ENCODE measurements at regions not wholly inside any gene's neighbourhood (a gene's known extent, or its start where the extent isn't known, plus 50 kb on each side); places are given as distances from the start of the nearest gene placed in this dataset.

- TF ChIP-seq CTCF (IDR thresholded peaks at IDR 0.05; ENCODE audit: low read depth, low read length), result no peak
- no peak for DNase-seq (ENCODE audit: extremely low read depth, low read depth)
Measured at GRCh38 chr2:16407358-16407757, 258.3 kb downstream of the CYRIA start.

DNA sequence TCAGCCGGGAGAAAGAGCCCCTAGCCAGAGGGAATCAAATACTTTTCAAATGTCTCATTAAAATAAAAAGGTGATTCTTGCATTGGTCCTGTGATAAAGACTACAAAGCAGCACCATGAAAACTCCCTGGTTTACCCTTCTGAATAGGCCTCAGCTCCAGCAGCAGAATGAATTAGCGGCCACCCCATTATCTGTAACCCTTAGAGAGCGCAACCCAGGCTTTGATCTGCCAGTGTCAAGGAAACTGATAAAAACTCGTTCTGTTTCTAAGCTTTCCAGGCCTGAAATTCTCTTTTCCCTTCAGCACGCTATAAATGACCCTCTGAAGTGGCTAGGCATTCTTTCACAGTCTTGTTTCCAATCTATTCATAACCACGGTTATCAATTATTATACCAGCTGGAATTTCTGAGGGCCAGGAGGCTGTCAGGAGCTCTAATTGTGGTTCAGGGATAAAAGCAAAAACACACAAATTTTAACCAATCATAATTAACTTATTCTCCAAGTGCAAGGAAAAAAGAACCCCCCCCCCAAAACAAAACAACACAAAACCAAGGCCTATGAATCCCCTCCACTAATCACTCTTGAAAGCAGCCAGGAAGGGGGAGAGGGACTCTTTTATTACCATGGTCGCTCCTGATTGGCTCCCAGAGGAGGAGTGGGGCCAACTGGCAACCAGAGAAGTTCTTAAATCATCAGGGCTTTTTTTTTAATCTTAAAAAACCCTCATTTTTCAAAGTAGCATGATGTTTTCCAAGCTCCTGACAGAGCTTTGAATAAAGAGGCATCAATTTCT, 258.9 kb downstream of the CYRIA start:
- DNase-seq (ENCODE audit: extremely low read depth, low read depth), result no peak
- no peak for TF ChIP-seq CTCF (IDR thresholded peaks at IDR 0.05; ENCODE audit: low read depth, low read length)

- no peak for DNase-seq (ENCODE audit: extremely low read depth, low read depth)
- no peak for TF ChIP-seq CTCF (IDR thresholded peaks at IDR 0.05; ENCODE audit: low read depth, low read length)
Measured at GRCh38 chr2:16405551-16405950, 260.1 kb downstream of the CYRIA start.

GRCh38 chr2:16404551-16405300, 260.9 kb downstream of the CYRIA start:
- no peak for TF ChIP-seq CTCF (IDR thresholded peaks at IDR 0.05; ENCODE audit: low read depth, low read length)
- DNase-seq (ENCODE audit: extremely low read depth, low read depth), result no peak

DNA sequence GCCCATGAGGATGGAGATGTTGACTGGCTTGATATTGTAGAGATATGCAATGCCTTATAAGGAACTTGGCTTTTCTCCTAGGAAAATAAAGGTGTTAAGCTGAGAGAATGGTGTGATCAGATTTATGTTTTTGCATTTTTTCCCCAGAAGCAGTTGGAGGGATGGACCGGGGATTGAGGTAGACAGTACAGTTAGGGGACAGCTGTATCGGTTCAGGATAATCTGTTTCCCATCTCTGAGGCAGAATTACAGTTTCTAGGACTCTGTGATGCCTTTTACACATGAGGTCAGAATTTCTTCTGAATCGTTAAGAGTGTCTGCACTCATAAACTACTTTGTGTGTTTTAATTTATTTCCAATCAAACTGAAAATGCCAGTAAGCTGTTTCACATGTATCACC, 261.5 kb downstream of the CYRIA start:
- no peak for DNase-seq (ENCODE audit: extremely low read depth, low read depth)
- no peak for TF ChIP-seq CTCF (IDR thresholded peaks at IDR 0.05; ENCODE audit: low read depth, low read length)

DNA sequence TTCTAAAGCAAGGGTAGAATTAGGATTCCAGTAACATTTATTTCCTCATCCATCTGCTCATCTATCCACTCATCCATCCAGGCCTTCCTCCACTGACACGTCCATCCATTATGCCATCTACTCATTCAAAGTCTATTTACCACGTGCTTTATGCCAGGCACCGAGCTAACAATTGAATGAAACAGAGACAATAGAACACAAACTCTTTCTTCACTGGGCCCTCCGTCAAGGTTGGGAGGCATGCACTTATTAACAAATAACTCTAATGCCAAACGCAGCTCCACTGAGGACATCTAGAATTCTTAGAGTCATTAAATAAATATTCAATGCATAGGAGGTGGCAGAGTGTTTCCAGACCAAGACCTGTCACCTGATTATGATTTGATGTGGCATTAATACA, 262.7 kb downstream of the CYRIA start:
- no peak for TF ChIP-seq CTCF (IDR thresholded peaks at IDR 0.05; ENCODE audit: low read depth, low read length)
- DNase-seq (ENCODE audit: extremely low read depth, low read depth), result no peak

DNA sequence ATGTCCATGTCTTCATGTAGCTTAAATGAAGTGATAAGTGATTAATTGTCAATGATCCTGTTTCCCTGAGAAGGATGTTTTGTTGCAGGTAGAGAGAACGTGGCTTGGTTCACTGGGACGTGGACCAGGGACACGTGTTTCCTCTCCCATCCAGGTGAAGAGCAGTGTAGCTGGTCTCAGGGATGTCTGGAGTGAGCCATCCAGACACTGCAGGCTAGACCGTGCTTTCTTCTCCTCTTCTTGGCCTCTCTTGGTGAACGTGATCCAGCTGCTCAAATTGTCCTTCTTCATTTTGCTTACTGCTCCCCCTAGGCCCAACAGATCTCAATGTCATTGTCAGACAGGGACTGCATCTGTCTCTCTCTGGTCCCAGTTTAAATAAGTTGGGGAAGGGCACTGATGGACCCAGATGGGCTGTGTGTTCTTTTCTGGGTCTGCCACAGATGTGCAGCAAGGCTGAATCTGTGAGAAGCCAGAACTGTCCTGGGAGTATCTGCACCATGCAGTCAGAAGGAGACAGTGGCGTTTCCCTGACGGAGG, 263.8 kb downstream of the CYRIA start:
- no peak for TF ChIP-seq CTCF (IDR thresholded peaks at IDR 0.05; ENCODE audit: low read depth, low read length)
- no peak for DNase-seq (ENCODE audit: extremely low read depth, low read depth)
